ENCODE measurements at regions not wholly inside any gene's neighbourhood (a gene's known extent, or its start where the extent isn't known, plus 50 kb on each side); places are given as distances from the start of the nearest gene placed in this dataset.

- no peak for TF ChIP-seq POLR2A (IDR thresholded peaks at IDR 0.05)
- TF ChIP-seq, protein P1, sequence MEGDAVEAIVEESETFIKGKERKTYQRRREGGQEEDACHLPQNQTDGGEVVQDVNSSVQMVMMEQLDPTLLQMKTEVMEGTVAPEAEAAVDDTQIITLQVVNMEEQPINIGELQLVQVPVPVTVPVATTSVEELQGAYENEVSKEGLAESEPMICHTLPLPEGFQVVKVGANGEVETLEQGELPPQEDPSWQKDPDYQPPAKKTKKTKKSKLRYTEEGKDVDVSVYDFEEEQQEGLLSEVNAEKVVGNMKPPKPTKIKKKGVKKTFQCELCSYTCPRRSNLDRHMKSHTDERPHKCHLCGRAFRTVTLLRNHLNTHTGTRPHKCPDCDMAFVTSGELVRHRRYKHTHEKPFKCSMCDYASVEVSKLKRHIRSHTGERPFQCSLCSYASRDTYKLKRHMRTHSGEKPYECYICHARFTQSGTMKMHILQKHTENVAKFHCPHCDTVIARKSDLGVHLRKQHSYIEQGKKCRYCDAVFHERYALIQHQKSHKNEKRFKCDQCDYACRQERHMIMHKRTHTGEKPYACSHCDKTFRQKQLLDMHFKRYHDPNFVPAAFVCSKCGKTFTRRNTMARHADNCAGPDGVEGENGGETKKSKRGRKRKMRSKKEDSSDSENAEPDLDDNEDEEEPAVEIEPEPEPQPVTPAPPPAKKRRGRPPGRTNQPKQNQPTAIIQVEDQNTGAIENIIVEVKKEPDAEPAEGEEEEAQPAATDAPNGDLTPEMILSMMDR (IDR thresholded peaks at IDR 0.05 in 4 of 5, conservative IDR thresholded peaks at IDR 0.05 in 1 of 5), result no peak
Measured at GRCh38 chr2:156004459-156004858, 328.1 kb downstream of the NR4A2 start.
